Activated B cell treated with CpG ODN at 0.5 μM for 24 hours (primary cell): ENCODE measurements at regions not wholly inside any gene's neighbourhood (a gene's known extent, or its start where the extent isn't known, plus 50 kb on each side); places are given as distances from the start of the nearest gene placed in this dataset.

Experiments used
- ATAC-seq: fragments of 200-7000 bp; cut with Tn5 transposase; one replicate; pipeline ENCODE4 v1.10.0; 2021; ENCODE audit warnings: low read depth, mild to moderate bottlenecking, moderate library complexity
- CTCF ChIA-PET: fragments of 350-600 bp; sonication (Branson Sonifier 250); formaldehyde crosslinking; loops from one replicate; lab custom pipeline; 2021; ENCODE audit warnings: antibody characterized with exemption; lab: Charles Lee
- POLR2A ChIA-PET: fragments of 350-600 bp; sonication (Branson Sonifier 250); formaldehyde crosslinking; loops from one replicate; lab custom pipeline; 2021; ENCODE audit warnings: antibody characterized with exemption; lab: Charles Lee
- DNase-seq: peaks from one replicate; pipeline ENCODE4 v3.0.0; 2022
- H3K27ac Mint-ChIP-seq: one replicate; pipeline ENCODE4 v1.8.0; 2020; ENCODE audit warnings: mixed read lengths
- H3K27me3 Mint-ChIP-seq: one replicate; pipeline ENCODE4 v1.8.0; 2021; ENCODE audit warnings: mixed read lengths
- H3K36me3 Mint-ChIP-seq: one replicate; pipeline ENCODE4 v1.8.0; 2021; ENCODE audit warnings: low read depth, mixed read lengths
- H3K4me1 Mint-ChIP-seq: one replicate; pipeline ENCODE4 v1.8.0; 2021; ENCODE audit warnings: mixed read lengths
- H3K4me3 Mint-ChIP-seq: one replicate; pipeline ENCODE4 v1.8.0; 2020; ENCODE audit warnings: mild to moderate bottlenecking, mixed read lengths
- H3K9me3 Mint-ChIP-seq: one replicate; pipeline ENCODE4 v1.8.0; 2020; ENCODE audit warnings: mixed read lengths
- intact Hi-C: fragments of 100-400 bp; cut with micrococcal nuclease; formaldehyde crosslinking; loops from one replicate; pipeline ENCODE4 v1.15.1; 2024
- TF ChIP-seq, protein P1 (sequence below): fragments of 200-600 bp; IDR thresholded peaks from one replicate; pipeline ENCODE4 v1.8.0; 2022; ENCODE audit warnings: antibody characterized with exemption, mild to moderate bottlenecking

DNA sequence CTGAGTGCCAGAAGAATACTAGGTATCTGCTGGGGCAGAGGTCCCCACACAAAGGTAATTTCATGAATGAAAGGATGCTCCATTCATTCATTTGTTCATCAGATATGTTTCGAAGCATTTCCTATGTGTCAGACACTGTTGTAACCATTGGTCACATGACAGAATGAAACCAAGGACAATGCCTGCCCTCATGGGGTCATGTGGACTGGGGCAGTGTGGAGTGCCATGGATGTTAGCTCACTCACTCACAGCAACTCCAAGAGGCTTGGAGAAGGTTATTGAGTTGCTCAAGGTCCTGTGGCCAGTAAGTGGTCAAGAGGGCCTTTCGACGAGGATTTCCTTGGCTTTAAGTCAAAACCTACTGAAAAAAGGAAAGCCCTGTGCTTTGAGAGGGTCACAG lies 223.5 kb downstream of the ARHGAP12 start:
- no peaks in the 10 kb centered on the region for H3K36me3 Mint-ChIP-seq
- H3K4me1 Mint-ChIP-seq: peaks cover 59% of the 10 kb centered on the region
- H3K27me3 Mint-ChIP-seq: no peaks in the 10 kb centered on the region
- DNase-seq (no peak), ATAC-seq (no peak)
- no peak overlapping the region for H3K27ac Mint-ChIP-seq
- intact Hi-C loops: loop anchor here (5.0 to 10.0 kb wide), 2 partner anchors 103 to 570 kb away; no protein-coding TSS in a partner anchor
- POLR2A ChIA-PET: no interaction called here
- CTCF ChIA-PET: no interaction called here
- no peaks in the 10 kb centered on the region for H3K9me3 Mint-ChIP-seq
- H3K4me3 Mint-ChIP-seq: no peak overlapping the region
- TF ChIP-seq, protein P1, sequence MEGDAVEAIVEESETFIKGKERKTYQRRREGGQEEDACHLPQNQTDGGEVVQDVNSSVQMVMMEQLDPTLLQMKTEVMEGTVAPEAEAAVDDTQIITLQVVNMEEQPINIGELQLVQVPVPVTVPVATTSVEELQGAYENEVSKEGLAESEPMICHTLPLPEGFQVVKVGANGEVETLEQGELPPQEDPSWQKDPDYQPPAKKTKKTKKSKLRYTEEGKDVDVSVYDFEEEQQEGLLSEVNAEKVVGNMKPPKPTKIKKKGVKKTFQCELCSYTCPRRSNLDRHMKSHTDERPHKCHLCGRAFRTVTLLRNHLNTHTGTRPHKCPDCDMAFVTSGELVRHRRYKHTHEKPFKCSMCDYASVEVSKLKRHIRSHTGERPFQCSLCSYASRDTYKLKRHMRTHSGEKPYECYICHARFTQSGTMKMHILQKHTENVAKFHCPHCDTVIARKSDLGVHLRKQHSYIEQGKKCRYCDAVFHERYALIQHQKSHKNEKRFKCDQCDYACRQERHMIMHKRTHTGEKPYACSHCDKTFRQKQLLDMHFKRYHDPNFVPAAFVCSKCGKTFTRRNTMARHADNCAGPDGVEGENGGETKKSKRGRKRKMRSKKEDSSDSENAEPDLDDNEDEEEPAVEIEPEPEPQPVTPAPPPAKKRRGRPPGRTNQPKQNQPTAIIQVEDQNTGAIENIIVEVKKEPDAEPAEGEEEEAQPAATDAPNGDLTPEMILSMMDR: no peak

DNA sequence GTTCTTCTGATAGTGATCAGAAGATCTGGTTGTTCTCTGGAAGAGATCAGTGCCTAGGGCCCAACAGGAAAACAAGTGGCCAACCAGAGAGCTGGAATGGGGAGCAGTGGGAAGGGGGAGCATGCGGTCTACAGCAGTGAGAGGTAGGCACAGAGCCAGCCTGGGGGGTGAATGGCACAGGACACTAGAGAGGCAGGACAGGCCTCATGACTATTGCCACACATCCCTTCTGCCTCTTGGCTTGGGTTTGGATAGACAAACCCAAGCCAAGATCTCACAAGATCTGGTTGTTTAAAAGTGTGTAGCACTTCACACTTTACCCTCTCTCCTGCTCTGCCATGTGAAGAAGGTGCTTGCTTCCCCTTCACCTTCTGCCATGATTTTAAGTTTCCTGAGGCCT lies 224.4 kb downstream of the ARHGAP12 start:
- peaks cover 61% of the 10 kb centered on the region for H3K4me1 Mint-ChIP-seq

GRCh38 chr10:31702954-31703353 lies 225.7 kb downstream of the ARHGAP12 start:
- no peak overlapping the region for H3K4me3 Mint-ChIP-seq
- peaks cover 52% of the 10 kb centered on the region for H3K4me1 Mint-ChIP-seq
- ATAC-seq (no peak), DNase-seq (no peak)
- intact Hi-C loops: loop anchor here (1.0 to 10.0 kb wide), 2 partner anchors 57 to 568 kb away; no protein-coding TSS in a partner anchor
- TF ChIP-seq, protein P1: no peak
- CTCF ChIA-PET: no interaction called here
- H3K27ac Mint-ChIP-seq: no peak overlapping the region
- H3K36me3 Mint-ChIP-seq: no peaks in the 10 kb centered on the region
- H3K9me3 Mint-ChIP-seq: no peaks in the 10 kb centered on the region
- no peaks in the 10 kb centered on the region for H3K27me3 Mint-ChIP-seq
- POLR2A ChIA-PET: no interaction called here

More for the DNA sequence above, 224.4 kb downstream of the ARHGAP12 start:
- ChIA-PET POLR2A (no interaction called here), CTCF (no interaction called here)
- Mint-ChIP-seq H3K9me3 (no peaks in the 10 kb centered on the region), H3K27me3 (no peaks in the 10 kb centered on the region), H3K27ac (no peak overlapping the region), H3K4me3 (no peak overlapping the region), H3K36me3 (no peaks in the 10 kb centered on the region)
- DNase-seq (no peak), ATAC-seq (no peak)
- TF ChIP-seq, protein P1: no peak
- intact Hi-C loops: loop anchor here (10.0 kb wide), 1 partner anchor 569 kb away; no protein-coding TSS in a partner anchor

- peaks cover 42% of the 10 kb centered on the region for H3K4me1 Mint-ChIP-seq
- intact Hi-C loops: loop anchor here (1.0 to 10.0 kb wide), 2 partner anchors 58 to 567 kb away; no protein-coding TSS in a partner anchor
- TF ChIP-seq, protein P1: no peak
- ChIA-PET CTCF (no interaction called here), POLR2A (no interaction called here)
- H3K27me3 Mint-ChIP-seq: no peaks in the 10 kb centered on the region
- H3K9me3 Mint-ChIP-seq: no peaks in the 10 kb centered on the region
- DNase-seq: no peak
- no peaks in the 10 kb centered on the region for H3K36me3 Mint-ChIP-seq
- peak overlapping the region; percentile 72 for H3K27ac Mint-ChIP-seq
- peak; percentile 72 for ATAC-seq
- H3K4me3 Mint-ChIP-seq: peak overlapping the region; percentile 42
Measured at GRCh38 chr10:31702005-31702404, 226.6 kb downstream of the ARHGAP12 start.

DNA sequence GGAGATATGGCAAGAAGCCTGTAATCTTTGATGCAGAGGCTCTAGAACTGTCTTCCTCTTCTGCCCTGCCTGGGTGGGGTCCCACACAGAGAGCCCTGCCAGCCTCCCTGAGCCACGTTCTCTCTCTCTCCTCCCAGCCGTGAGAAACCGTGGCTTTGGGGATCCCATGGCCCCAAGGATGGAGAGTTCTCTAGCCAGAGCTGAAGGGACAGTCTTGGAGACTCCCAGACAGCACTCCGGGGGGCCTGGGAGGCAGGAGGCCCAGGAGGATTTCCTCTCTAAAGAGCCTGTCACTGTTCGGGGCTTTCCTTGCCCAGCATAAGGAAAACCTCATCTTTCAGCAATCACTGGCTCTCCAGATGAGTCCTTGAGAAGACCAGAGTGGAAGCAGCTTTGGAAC lies 227.1 kb downstream of the ARHGAP12 start:
- Mint-ChIP-seq H3K27ac (peak overlapping the region; percentile 72), H3K4me1 (peaks cover 38% of the 10 kb centered on the region), H3K4me3 (peak overlapping the region; percentile 42), H3K27me3 (peaks cover 2% of the 10 kb centered on the region), H3K9me3 (no peaks in the 10 kb centered on the region), H3K36me3 (no peaks in the 10 kb centered on the region)
- no peak for ATAC-seq
- ChIA-PET POLR2A (no interaction called here), CTCF (no interaction called here)
- intact Hi-C loops: loop anchor here (10.0 kb wide), 1 partner anchor 567 kb away; no protein-coding TSS in a partner anchor
- no peak for DNase-seq
- TF ChIP-seq, protein P1: no peak
